Heart left ventricle (tissue), 13 donors: ENCODE measurements at regions not wholly inside any gene's neighbourhood (a gene's known extent, or its start where the extent isn't known, plus 50 kb on each side); places are given as distances from the start of the nearest gene placed in this dataset.

Source experiments
- CTCF ChIP-seq, 12 donors: fragments of 200-600 bp; sonication (generic) in 4 of 12; IDR thresholded peaks; one replicate each; pipeline versions ENCODE4 v1.5.0 to v1.8.0; 2018 to 2022; ENCODE audit warnings: antibody characterized with exemption in 12 of 12, mild to moderate bottlenecking in 5 of 12
- POLR2A ChIP-seq, 2 donors: fragments of 450-650 bp; IDR thresholded peaks; one replicate each; pipeline ENCODE4 v1.6.1; 2017; ENCODE audit warnings: antibody characterized with exemption in 2 of 2, mild to moderate bottlenecking in 2 of 2, moderate library complexity in 2 of 2
- donor health status: ischemic (EF 13 %, LVEDD 7.1; RV severe dilation, severe dysfunction).
- donor health status: DM: no; HTN: yes; CAD: no.
- donor health status: DM: no; HTN: no; CAD: no.
- donor health status: ischemic (EF 25% LVEDD 6.9; RV normal size, moderate dysfunction).
- donor health status: ischemic (EF 25% LVEDD 5.7; RV mildly dilated, moderate dysfunction).
- donor health status: ischemic (EF 35%, LVEDD 5.7; RV mildly dilated, moderate dysfunction).
- donor health status: nonischemic (EF 11% LVEDD 7.7; RV severe dilation, severe dysfunction).
- donor health status: DM: yes; HTN: yes; CAD: no.
- donor health status: PGD.
- donor health status: ischemic (EF 29% LVEDD 5.4; RV normal size, mild dysfunction).
- donor health status: nonischemic (EF 23%, LVEDD 6.1; RV moderate dilation, normal function).

- no peak for TF ChIP-seq POLR2A (IDR thresholded peaks at IDR 0.05)
- TF ChIP-seq CTCF (IDR thresholded peaks at IDR 0.05), result no peak
Observed at GRCh38 chr2:140064243-140064642, 1284.1 kb upstream of the NXPH2 start.
